ENCODE measurements at regions not wholly inside any gene's neighbourhood (a gene's known extent, or its start where the extent isn't known, plus 50 kb on each side); places are given as distances from the start of the nearest gene placed in this dataset.

DNA sequence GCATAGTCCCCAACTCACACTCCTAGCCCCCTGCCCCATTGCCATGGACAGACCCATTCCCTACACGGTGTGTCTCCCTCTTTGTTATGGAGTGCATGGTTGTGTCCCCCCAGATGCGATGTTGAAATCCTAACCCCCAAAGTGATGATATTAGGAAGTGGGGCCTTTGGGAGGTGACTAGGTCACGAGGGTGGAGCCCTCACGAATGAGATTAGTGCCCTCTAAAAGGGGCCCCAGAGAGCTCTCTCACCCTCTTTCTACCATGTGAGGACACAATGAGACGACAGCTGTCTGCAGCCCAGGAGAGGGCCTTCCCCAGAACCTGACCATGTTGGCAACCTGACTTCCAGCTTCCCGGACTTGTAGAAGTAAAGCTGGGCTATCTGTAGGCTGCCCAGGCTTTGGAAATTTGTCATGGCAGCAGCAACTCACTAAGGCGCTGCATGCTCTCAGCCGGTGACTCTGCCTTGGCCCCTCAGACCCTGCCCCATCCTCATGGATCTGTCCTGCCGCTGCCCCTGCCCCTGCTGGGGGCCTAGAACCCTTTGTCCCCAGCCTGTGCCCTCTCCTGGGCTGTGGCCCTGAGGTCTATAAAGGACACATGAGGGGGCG, 318.1 kb upstream of the RTL1 start:
- no peak for DNase-seq

DNA sequence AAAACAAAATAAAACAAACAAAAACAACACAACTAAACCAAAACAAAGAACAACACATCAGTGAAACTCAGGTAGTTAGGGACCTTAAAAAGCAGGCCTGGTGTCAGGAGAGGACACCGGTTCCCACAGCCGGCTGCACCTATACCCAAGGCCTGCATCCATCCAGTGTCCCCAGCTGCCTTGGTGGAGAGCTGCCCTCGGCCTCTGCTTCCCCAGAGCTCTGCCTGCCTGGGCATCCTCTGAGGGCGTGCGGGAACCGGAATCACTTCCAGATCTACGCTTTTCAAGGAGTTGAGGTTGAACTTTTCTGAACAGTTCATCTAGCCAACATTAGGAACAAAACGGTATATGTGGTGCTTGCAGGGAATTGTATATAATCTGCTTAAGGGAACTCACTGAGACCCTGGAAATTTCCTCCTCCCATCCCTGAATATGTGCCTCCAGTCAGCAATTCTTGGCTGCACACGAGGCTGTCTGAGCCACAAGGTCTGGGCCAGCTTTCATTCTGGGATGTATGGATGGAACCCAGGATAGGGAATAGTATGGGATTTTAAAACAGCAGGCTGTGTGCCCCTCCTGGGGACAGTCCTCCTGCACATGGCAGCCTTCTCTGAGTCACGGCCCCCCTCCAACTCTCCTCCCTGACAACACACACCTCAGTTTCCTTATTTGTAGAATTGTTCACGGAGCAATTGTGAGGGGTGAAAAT, 319.0 kb upstream of the RTL1 start:
- no peak for DNase-seq

DNA sequence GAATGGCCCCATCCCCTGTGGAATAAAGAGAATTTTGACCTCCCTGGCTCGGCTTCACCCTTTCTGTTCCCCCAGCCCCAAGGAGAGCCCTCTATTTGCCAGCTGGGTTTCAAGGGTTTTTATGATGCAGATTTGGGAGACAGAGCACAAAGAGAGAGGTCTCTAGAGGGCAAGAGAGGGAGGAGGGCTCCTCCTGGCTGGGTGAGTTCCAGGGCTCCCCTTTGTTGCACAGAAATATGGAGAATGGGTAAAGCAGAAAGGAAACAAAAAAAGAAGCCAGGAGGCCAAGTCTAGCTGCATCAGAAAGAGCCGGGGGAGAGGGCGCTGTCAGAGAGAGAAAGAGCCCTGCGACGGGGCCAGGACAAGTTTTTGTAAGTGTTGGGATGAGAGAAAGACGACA, 319.6 kb upstream of the RTL1 start:
- no peak for DNase-seq

GRCh38 chr14:101223561-101224162, 320.1 kb upstream of the RTL1 start:
- DNase-seq = no peak

DNA sequence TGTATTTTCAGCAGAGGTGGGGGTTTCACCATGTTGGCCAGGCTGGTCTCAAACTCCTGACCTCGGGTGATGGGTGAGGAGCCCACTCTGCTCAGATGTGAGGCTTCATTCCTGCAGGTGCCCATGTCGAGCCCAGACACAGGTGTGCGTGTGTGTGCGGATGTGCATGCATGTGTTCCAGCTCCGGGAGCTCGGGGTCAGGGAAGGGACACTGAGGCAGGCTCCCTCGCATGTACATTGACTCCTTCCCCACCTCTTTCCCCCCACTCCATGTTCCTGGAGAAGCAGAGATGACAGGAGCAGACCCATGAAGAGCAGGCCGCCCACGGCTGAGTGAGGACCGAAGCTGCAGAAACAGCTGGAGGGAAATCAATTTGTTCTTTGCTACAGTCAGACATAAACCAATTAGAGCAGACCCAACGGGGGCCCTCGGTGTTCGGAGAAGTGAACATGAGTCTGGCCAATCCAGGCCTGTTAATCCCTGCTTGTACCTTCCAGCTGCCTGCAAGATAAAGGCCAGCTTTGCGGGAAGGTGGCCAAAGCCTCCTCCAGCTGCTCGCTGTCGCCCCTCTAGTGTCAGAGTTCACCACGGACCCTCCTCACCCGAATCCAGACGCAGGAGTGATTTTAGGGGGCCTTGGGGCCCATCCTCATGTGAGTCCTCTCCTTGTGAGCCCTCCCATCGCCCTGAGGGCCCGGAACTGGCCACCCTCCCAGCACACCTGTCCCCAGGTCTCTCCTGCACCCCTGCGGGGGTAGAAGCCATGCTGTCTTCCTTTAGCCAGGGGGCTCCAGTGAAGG, 321.0 kb upstream of the RTL1 start:
- peak; percentile 6 for DNase-seq

- DNase-seq = no peak
These were observed 321.9 kb upstream of the RTL1 start for GRCh38 chr14:101225157-101226152.

DNA sequence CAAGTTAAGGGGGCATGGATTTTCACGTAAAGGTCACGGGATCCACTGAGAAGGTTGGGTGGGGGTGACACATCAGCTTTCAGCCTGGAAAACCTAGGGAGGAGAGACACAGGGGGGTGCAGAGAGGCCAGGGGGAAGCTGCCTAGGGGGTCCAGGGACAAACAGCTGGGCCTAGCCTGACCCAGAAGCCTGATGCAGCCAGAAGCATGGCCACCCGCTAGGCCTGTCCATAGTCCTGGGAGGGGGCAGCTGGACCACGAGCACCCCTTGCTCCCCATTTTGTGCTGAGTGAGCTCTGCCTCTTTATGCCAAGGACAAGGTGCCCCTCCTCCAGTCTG, 322.7 kb upstream of the RTL1 start:
- no peak for DNase-seq

- no peak for DNase-seq
These were observed 323.3 kb upstream of the RTL1 start for GRCh38 chr14:101226603-101227425.

DNA sequence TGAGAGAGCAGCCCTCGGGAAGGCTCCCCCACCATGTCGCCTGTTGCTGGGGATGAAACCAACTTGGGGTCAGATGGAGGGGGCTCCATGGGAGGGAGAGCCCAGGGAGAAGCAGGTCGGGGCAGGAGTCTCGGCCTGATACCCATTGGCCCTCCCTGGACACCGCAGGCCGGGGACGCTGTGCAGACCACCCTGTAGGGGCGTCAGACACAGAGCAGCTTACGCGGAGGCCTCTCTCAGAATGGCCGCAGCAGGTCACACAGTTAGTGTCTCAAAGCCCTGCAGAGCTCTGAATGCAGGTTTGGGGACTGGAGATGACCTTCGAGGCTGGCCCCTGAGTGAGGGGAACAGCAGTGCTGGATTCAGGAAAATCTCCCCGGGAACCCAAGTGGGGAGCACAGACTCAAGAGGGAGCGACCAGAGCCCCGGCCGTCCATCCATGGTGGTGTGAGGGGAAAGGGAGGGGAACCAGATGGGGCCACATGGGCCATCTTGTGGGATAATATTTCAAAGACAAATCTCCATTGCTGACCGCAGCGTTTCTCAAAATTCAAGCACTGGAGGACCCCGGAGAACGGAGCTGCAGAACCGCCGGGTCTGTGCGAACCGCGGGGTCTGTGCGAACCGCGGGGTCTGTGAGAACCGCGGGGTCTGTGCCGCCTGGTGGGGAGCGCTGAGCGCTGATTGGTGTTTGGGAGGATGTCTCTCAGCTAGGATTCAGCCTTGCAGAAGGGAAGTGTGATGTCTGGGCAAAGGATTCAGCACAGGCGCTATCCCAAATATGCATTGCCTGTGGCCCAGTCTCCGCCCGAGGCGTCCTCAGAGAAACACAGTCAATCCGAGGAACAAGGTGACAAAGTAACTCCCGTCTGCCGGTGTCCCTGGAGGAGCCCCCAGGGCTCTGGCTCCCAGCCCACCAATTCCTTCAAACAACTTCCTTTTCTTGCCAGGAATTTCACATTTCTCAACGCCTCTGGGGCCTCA, 324.4 kb upstream of the RTL1 start:
- no peak for DNase-seq

DNA sequence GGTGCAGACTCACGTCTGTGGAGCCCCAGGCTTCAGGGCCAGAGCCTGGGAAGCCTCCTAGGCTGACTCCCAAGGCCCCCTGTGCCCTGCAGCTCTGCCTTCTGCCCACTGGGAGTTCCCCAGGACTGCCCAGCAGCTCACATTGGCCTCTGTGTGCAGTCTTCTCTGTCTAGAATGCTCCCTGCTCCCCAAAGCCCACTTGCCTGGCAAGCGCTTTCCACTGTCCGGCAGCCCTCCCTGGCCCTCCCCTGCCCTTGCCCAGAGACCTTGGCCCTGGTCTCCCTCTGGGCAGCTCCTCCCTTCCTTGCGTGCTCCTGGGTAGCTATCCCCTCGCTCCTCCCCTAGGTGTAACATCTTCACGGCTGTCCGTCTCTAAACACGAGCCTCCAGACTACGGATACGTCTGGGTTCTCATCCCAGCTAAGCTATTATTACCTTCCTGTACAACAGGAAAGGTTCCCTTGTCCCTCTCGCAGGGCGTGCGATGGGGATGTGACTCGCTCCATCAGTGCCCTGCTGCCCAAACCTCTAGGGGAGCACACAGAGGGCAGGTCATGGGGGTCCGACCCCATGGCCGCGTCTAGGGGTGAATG, 325.5 kb upstream of the RTL1 start:
- no peak for DNase-seq

- no peak for DNase-seq
These were observed 326.1 kb upstream of the RTL1 start for GRCh38 chr14:101229666-101230065.

DNA sequence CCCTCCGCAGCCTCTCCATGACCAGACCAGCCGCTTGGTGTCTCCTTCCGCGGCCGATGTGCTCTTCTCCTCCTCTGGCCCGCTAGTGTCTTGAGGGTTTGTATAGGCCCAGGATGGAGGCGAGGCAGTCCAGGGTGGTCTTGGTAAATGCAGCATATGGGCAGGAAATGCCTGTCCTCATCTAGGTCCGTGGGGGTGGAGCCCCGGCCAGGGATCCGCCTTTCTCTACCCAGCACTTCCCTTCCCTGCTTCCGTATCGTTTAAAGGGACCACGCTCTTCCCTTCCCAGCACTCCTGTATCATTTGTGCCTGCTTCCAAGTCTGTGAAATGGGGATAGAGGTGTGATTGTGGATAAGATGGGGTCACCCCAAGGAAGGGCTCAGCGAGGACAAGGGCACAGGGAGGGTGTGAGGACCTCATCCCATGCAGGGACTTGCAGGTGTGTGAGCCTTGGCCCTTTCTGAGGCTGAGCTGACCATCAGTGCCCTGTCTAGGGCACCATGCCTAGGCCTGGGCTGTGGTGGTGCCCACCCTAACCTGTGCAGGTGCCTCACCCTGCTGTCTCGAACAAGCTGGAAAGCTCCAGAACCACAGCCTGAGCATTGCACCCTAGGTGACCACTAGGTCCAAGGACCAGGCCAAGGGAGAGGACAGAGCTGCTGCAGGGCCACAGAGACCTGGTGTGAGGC, 326.8 kb upstream of the RTL1 start:
- no peak for DNase-seq

DNA sequence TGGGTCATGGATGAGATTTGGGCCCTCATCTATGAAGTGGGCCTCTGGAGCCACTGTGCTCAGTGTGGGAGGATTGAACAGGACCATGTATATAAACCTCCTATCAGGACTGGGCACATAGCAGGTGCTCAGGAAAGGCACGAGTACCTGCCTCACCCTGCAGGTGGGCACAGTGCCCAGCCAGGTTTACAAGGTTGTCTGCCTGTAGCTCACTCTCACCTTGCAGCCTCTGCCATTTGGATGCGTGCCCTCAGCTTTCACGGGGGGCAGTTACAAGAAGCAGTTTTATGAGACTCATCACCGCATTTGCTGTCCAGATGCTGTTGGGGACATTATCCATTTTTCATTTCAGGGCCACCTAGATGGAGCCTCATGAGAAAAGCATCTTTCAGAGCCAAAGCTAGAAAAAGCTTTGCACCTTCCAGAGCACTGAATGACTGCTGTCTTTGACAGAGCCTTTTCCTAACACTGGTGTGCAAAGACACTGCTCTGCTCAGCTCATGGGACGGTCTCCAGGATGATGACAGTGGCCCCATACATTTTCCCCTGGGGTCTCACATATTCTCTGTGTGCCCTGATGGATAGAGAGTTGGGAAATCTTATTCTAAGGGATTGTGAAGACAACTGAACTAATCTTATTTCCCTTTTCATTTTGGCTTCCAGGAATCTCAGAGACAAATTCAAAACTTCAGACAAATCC, 327.5 kb upstream of the RTL1 start:
- no peak for DNase-seq

- no peak for DNase-seq
These were observed 328.3 kb upstream of the RTL1 start for GRCh38 chr14:101231828-101232227.

DNA sequence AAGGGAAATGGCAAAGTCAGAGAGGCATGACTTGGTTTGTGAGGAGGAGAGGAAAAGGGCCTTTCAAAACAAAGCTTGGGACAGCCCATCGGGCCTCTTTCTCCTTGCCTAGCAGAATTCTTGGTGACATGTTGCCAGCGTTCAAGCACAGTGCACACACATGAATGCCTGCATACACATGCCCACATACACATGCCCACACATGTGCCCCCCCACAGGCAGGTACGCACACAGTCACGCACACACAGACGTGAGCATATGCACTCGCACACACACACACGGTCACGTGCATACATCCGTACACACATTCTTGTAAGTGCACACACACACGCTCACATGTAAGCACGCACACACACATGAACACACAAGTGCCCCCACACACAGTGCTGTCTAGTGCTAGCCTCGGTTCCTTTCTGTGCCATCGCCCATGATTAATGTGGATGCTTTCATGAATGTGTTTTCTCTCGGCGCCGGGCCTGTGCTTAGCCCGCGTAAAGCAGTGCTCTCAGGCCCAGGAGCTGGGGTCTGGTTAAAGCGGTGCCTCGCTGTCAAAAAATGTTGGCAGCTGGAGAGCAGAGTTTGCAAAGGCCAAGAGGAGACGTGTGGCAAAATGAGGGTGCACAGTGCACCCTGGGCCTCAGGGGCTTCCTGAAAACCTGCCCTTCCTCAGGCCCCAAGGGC, 328.8 kb upstream of the DIO3 start:
- no peak for DNase-seq

DNA sequence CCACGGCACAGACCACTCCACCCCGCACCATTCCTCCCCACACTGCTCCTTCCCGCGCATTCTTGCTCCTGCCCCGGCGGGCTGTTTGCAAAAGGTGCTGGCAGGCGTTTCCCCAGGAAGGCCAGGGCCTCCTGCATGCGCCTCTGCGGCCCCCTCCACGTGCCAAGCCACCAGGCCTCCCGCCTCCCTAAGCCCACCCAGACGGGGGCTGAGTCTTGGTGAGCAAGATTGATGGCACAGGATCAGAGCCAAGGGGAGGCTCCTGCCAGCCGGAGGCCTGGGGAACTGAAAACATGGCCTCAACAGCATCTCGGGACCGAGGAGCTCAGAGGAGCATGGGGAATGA, 328.3 kb upstream of the DIO3 start:
- no peak for DNase-seq

DNA sequence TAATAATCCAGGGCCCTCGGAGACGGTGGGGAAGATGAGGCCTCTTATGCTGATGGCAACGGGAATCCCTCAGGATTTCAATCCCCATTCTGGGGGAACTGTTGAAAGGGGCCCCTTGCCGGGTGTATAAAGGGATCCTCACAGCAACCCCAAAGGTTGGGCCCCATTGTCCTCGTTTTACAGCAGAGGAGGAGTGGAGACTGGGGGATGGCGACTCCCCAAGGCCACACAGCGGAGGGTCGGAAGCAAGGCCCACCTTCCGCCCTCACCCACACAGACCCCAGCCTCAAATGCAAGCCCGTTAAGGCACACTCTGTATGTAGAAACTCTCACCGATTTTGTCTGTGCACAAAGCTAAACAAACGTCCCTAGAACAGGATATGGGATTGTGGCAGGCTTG, 327.9 kb upstream of the DIO3 start:
- no peak for DNase-seq

DNA sequence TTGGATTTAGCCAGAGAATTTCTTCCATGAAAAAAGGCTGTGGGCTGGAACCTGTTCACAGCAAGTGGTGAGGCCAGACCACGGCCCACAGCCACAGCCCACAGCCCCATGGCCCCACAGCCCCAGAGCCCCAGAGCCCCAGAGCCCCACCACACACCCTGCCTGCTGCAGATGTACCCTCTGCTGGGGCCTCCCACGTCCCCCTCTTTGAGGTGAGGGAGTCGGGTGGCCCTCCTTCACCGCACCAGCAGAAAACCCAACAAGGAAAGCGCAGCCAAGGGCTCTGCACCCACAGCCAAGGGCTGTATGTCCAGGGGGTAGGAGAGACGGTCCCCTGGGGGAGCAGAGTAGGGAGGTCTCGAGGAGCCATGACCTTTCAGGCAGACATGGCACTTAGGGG, 327.5 kb upstream of the DIO3 start:
- no peak for DNase-seq

All from NCI-H524 treated with DMSO at 0.1 percent for 48 hours (cell line).